ENCODE measurements at regions not wholly inside any gene's neighbourhood (a gene's known extent, or its start where the extent isn't known, plus 50 kb on each side); places are given as distances from the start of the nearest gene placed in this dataset.

DNA sequence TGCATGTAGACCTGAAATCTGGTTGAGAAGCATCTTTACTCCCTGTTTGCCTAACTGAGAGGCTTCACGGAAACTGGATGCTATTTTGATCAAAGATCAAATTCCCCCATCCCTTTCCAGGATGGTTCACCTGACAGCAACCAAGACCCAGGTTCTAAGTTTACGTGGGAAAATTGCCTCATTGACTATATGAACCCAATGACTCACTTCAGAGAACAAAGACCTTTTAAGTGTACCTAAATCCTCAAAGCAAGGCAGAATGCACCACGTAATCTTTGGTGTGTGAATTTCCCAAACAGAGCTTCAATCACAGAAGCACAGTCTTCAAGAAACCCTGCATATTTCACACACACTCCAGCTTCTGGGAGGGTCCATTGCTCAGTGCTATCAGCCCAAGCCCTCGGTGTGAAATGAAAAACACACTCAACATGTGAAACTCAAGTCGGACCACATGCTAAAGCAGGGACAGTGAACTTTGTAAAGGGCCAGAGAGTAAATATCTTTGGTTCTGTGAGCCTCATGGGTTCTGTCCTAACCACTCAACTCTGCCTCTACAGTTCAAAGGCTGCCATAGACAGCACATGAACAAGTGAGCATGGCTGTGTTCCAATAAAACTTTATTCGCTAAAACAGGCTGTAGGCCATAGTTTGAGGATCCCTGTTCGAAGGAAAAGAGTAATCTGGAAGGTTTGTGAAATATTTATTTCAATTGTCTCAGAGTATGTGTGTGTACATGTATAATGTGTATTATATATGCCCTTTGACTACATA is 275.6 kb upstream of the FOXK1 start:
- no peak overlapping the region for H3K4me3 ChIP-seq (ENCODE audit: low read depth, low read length)
- TF ChIP-seq CTCF (IDR thresholded peaks at IDR 0.05; ENCODE audit: borderline replicate concordance, insufficient read depth, low read depth, low read length), result no peak

DNA sequence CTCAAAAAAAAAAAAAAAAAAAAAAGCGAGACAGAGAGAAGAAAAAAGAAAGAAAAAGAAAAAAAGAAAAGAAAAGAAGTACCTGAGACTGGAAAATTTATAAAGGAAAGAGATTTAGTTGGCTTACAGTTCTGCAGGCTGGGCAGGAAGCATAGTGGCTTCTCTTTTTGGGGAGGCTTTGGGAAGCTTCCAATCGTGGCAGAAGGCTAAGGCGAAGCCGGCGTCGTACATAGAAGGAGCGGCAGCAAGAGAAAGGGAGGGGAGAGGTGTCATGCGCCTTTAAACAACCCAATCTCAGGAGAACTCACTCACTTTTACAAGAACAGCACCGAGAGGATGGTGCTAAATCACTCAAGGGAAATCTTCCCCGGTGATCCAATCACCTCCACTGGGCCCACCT is 272.1 kb upstream of the FOXK1 start:
- TF ChIP-seq CTCF (IDR thresholded peaks at IDR 0.05; ENCODE audit: borderline replicate concordance, insufficient read depth, low read depth, low read length), result no peak

DNA sequence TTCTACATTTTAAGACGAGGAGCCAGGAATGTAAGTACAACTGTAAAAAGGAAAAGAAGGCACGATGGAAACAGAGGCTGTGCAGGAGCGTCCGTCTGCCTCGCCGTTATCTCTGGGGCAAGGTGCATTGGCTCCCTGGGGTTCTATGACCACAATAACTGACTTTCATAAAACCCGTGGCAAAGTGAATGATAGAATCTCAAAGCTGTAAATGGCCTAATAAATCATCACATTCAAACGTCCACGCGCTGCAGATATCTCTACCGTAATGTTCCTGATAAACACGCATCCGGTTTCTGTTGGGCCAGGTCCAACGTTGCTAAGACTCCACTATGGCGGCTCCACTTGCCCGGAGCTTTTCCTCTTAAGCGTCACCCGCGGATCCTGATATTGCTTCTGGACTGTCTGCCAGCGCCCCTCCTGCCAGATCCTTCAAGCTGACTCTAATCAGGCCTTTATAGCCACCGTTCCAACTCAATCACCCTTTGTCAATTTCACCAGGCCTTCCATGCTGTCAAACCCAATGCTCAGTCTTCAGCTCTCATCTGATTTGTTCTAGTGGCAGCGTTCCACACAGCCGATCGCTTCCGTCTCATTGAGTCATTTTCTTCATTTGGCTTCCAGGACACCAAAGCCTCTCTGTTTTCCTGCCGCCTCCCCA is 265.6 kb upstream of the FOXK1 start:
- TF ChIP-seq CTCF (IDR thresholded peaks at IDR 0.05; ENCODE audit: borderline replicate concordance, insufficient read depth, low read depth, low read length), result no peak
- no peak overlapping the region for H3K4me3 ChIP-seq (ENCODE audit: low read depth, low read length)

More for the DNA sequence above, 272.1 kb upstream of the FOXK1 start:
- no peak overlapping the region for H3K4me3 ChIP-seq (ENCODE audit: low read depth, low read length)

- H3K4me3 ChIP-seq (ENCODE audit: low read depth, low read length), result no peak overlapping the region
- TF ChIP-seq CTCF (IDR thresholded peaks at IDR 0.05; ENCODE audit: borderline replicate concordance, insufficient read depth, low read depth, low read length), result no peak
These were observed 253.6 kb upstream of the FOXK1 start for GRCh38 chr7:4428526-4428925.

DNA sequence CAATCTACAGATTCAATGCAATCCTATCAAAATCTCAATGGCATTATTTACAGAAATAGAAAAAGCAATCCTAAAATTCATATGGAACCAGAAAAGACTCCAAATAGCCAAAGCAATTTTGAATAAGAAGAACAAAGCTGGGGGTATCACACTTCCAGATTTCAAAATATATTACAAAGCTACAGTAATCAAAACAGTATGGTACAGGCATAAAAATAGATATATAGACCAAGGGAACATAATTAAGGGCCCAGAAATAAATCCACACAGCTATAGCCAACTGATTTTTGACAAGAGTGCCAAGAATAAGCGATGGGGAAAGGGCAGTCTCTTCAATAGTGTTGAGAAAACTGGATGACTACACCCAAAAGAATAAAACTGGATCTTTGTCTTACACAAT is 251.9 kb upstream of the FOXK1 start:
- TF ChIP-seq CTCF (IDR thresholded peaks at IDR 0.05; ENCODE audit: borderline replicate concordance, insufficient read depth, low read depth, low read length), result no peak
- no peak overlapping the region for H3K4me3 ChIP-seq (ENCODE audit: low read depth, low read length)

- no peak overlapping the region for H3K4me3 ChIP-seq (ENCODE audit: low read depth, low read length)
- no peak for TF ChIP-seq CTCF (IDR thresholded peaks at IDR 0.05; ENCODE audit: borderline replicate concordance, insufficient read depth, low read depth, low read length)
These were observed 247.8 kb upstream of the FOXK1 start for GRCh38 chr7:4434306-4434705.

Measured in GM12875 (cell line).